Keratinocyte (primary cell): ENCODE measurements at regions not wholly inside any gene's neighbourhood (a gene's known extent, or its start where the extent isn't known, plus 50 kb on each side); places are given as distances from the start of the nearest gene placed in this dataset.
"Not testable (repeated sequence)": the region's sequence is repeated elsewhere in the genome, so short reads cannot be mapped to it uniquely, and the experiment has no call there.

Source experiments
- DNase-seq: peaks from one replicate; pipeline ENCODE4 v3.0.0-alpha.2; 2011; ENCODE audit warnings: low read depth, missing footprints, low spot score
- FAIRE-seq: peaks from 2 replicates; lab custom pipeline; 2011; peaks lifted over from hg19 to GRCh38; lab: Jason Lieb, UNC
- H2AFZ ChIP-seq: 2 replicates; pipeline ENCODE4 v1.6.0; 2012; ENCODE audit warnings: low read length, control low read depth, inconsistent platforms; ENCODE audit not compliant: control insufficient read depth
- H3K27ac ChIP-seq: 2 replicates; pipeline ENCODE4 v1.5.1; 2011; ENCODE audit warnings: low read length; ENCODE audit not compliant: control insufficient read depth, insufficient read depth
- H3K27me3 ChIP-seq: 3 replicates; pipeline ENCODE4 v1.6.0; 2011; ENCODE audit warnings: low read length; ENCODE audit not compliant: control insufficient read depth, insufficient read depth; ENCODE audit errors: extremely low read depth
- H3K36me3 ChIP-seq, 2 experiments: 2 replicates in 1 of 2; 3 replicates in 1 of 2; pipeline ENCODE4 v1.5.1; 2011; ENCODE audit warnings: low read length in 2 of 2, mild to moderate bottlenecking in 1 of 2; ENCODE audit not compliant: control insufficient read depth in 2 of 2, insufficient read depth in 2 of 2; ENCODE audit errors: extremely low read depth in 1 of 2
- H3K4me1 ChIP-seq: 3 replicates; pipeline ENCODE4 v1.5.1; 2011; ENCODE audit warnings: low read length; ENCODE audit not compliant: control insufficient read depth, insufficient read depth; ENCODE audit errors: extremely low read depth
- H3K4me2 ChIP-seq: 3 replicates; pipeline ENCODE4 v1.6.0; 2011; ENCODE audit warnings: low read depth, low read length; ENCODE audit not compliant: control insufficient read depth, insufficient read depth; ENCODE audit errors: extremely low read depth
- H3K4me3 ChIP-seq, 3 experiments: fragments of 200-600 bp in 1 of 3; sonication (generic) in 1 of 3; 2 replicates in 2 of 3; 3 replicates in 1 of 3; pipeline ENCODE4 v1.5.1; 2011 to 2016; ENCODE audit warnings: low read length in 3 of 3, mild to moderate bottlenecking in 3 of 3, control low read depth in 2 of 3, inconsistent platforms in 1 of 3, low read depth in 1 of 3, mixed read lengths in 1 of 3, mixed run types in 1 of 3, moderate library complexity in 1 of 3; ENCODE audit not compliant: control insufficient read depth in 2 of 3, insufficient read depth in 2 of 3; ENCODE audit errors: extremely low read depth in 1 of 3
- H3K79me2 ChIP-seq: 2 replicates; pipeline ENCODE4 v1.6.0; 2012; ENCODE audit warnings: low read length; ENCODE audit not compliant: control insufficient read depth, insufficient read depth
- H3K9ac ChIP-seq: 3 replicates; pipeline ENCODE4 v1.6.0; 2011; ENCODE audit warnings: low read length; ENCODE audit not compliant: control insufficient read depth, insufficient read depth; ENCODE audit errors: extremely low read depth
- H3K9me1 ChIP-seq: 3 replicates; pipeline ENCODE4 v1.6.0; 2011; ENCODE audit warnings: low read length; ENCODE audit not compliant: control insufficient read depth, insufficient read depth; ENCODE audit errors: extremely low read depth
- H3K9me3 ChIP-seq: 2 replicates; pipeline ENCODE4 v1.5.1; 2012; ENCODE audit warnings: low read depth, low read length; ENCODE audit not compliant: control insufficient read depth
- H4K20me1 ChIP-seq: 3 replicates; pipeline ENCODE4 v1.6.0; 2011; ENCODE audit warnings: low read length; ENCODE audit not compliant: control insufficient read depth, insufficient read depth; ENCODE audit errors: extremely low read depth
- CTCF ChIP-seq, 3 experiments: IDR thresholded peaks in 1 of 3; conservative IDR thresholded peaks in 1 of 3; optimal IDR thresholded peaks in 1 of 3; 2 replicates in 2 of 3; 3 replicates in 1 of 3; pipeline versions ENCODE3 to v1.5.1; 2011; ENCODE audit warnings: low read length in 3 of 3, mild to moderate bottlenecking in 3 of 3, moderate library complexity in 2 of 3, control low read depth in 1 of 3, inconsistent platforms in 1 of 3; ENCODE audit not compliant: insufficient read depth in 2 of 3; ENCODE audit errors: extremely low read depth in 1 of 3
- EZH2 ChIP-seq: IDR thresholded peaks from one replicate; pipeline ENCODE4 v1.6.1; 2012; ENCODE audit warnings: inconsistent platforms, mild to moderate bottlenecking, low read length, moderate library complexity
- dilution Hi-C: fragments of 300-500 bp; cut with MboI; formaldehyde crosslinking; loops from one replicate; pipeline ENCODE4 v1.7.0; 2020; ENCODE audit warnings: low sequenced_read_pairs; ENCODE audit not compliant: extremely low pct_ligation_motif_present

GRCh38 chr6:80956898-80957297, 795.6 kb downstream of the TENT5A start:
- no peak overlapping the region for H2AFZ ChIP-seq
- FAIRE-seq (no peak), DNase-seq (no peak)
- H3K79me2 ChIP-seq, result no peaks in the 10 kb centered on the region
- no peaks in the 10 kb centered on the region for H3K36me3 ChIP-seq
- H3K9ac ChIP-seq, result no peak overlapping the region
- H4K20me1 ChIP-seq, result no peaks in the 10 kb centered on the region
- no peak overlapping the region for H3K4me3 ChIP-seq
- no peaks in the 10 kb centered on the region for H3K27me3 ChIP-seq
- H3K27ac ChIP-seq, result no peak overlapping the region
- TF ChIP-seq EZH2 (no peak), CTCF (optimal IDR thresholded peaks at IDR 0.05 in 1 of 3, IDR thresholded peaks at IDR 0.05 in 1 of 3, conservative IDR thresholded peaks at IDR 0.05 in 1 of 3; ENCODE audit: extremely low read depth in 1 of 3, insufficient read depth in 2 of 3, low read length in 3 of 3) (no peak)
- H3K9me1 ChIP-seq, result no peaks in the 10 kb centered on the region
- dilution Hi-C loops, result no loop called here
- H3K4me2 ChIP-seq, result no peak overlapping the region
- H3K4me1 ChIP-seq, result no peaks in the 10 kb centered on the region
- H3K9me3 ChIP-seq, result no peaks in the 10 kb centered on the region

GRCh38 chr6:80952479-80952878, 800.0 kb downstream of the TENT5A start:
- H4K20me1 ChIP-seq, H3K4me1 ChIP-seq, H2AFZ ChIP-seq, H3K27ac ChIP-seq, H3K9me3 ChIP-seq, H3K4me3 ChIP-seq, H3K27me3 ChIP-seq, dilution Hi-C loops, H3K9ac ChIP-seq, H3K9me1 ChIP-seq, DNase-seq, H3K4me2 ChIP-seq, FAIRE-seq, H3K79me2 ChIP-seq, H3K36me3 ChIP-seq: not testable (repeated sequence)

- H3K4me2 ChIP-seq, result no peak overlapping the region
- TF ChIP-seq EZH2 (no peak), CTCF (optimal IDR thresholded peaks at IDR 0.05 in 1 of 3, IDR thresholded peaks at IDR 0.05 in 1 of 3, conservative IDR thresholded peaks at IDR 0.05 in 1 of 3; ENCODE audit: extremely low read depth in 1 of 3, insufficient read depth in 2 of 3, low read length in 3 of 3) (no peak)
- no peaks in the 10 kb centered on the region for H3K9me3 ChIP-seq
- H3K9me1 ChIP-seq, result no peaks in the 10 kb centered on the region
- no peaks in the 10 kb centered on the region for H3K36me3 ChIP-seq
- FAIRE-seq (no peak), DNase-seq (no peak)
- H4K20me1 ChIP-seq, result no peaks in the 10 kb centered on the region
- no peak overlapping the region for H2AFZ ChIP-seq
- no peaks in the 10 kb centered on the region for H3K79me2 ChIP-seq
- H3K4me3 ChIP-seq, result no peak overlapping the region
- dilution Hi-C loops, result no loop called here
- H3K4me1 ChIP-seq, result no peaks in the 10 kb centered on the region
- H3K27me3 ChIP-seq, result no peaks in the 10 kb centered on the region
- no peak overlapping the region for H3K27ac ChIP-seq
- no peak overlapping the region for H3K9ac ChIP-seq
These were observed 806.1 kb downstream of the TENT5A start for GRCh38 chr6:80946402-80946801.
